HepG2 (cell line): ENCODE measurements at regions not wholly inside any gene's neighbourhood (a gene's known extent, or its start where the extent isn't known, plus 50 kb on each side); places are given as distances from the start of the nearest gene placed in this dataset.

Experiments
- ATF4 ChIP-seq, 2 experiments: fragments of 450-650 bp in 1 of 2; sonication (generic) in 1 of 2; formaldehyde crosslinking; IDR thresholded peaks; 2 replicates each; pipeline versions ENCODE4 v1.5.0 to v1.8.0; 2020 to 2022; ENCODE audit warnings: mild to moderate bottlenecking in 1 of 2, missing genetic modification reagents in 1 of 2
- ATF7 ChIP-seq, 2 experiments: fragments of 450-650 bp in 1 of 2; sonication (generic) in 1 of 2; formaldehyde crosslinking in 1 of 2; IDR thresholded peaks; 2 replicates each; pipeline versions ENCODE4 v1.4.0 to v1.6.1; 2016 to 2020; ENCODE audit warnings: antibody characterized with exemption in 1 of 2, mild to moderate bottlenecking in 1 of 2, missing genetic modification reagents in 1 of 2
- CEBPB ChIP-seq: IDR thresholded peaks from 2 replicates; pipeline ENCODE4 v1.6.1; 2011; ENCODE audit warnings: low read depth, low read length, improper control_type of control experiment, borderline replicate concordance
- CEBPG ChIP-seq: IDR thresholded peaks from 2 replicates; pipeline ENCODE4 v1.6.1; 2016
- CREM ChIP-seq, 2 experiments: sonication (generic) in 1 of 2; formaldehyde crosslinking in 1 of 2; IDR thresholded peaks; 2 replicates each; pipeline versions ENCODE4 v1.4.0 to v1.6.1; 2016 to 2020; ENCODE audit warnings: antibody characterized with exemption in 1 of 2, mild to moderate bottlenecking in 1 of 2, missing genetic modification reagents in 1 of 2
- E2F5 ChIP-seq: sonication (generic); formaldehyde crosslinking; conservative IDR thresholded peaks from 2 replicates; pipeline ENCODE4 v1.4.0; 2020; ENCODE audit warnings: missing genetic modification reagents
- EEA1 ChIP-seq: sonication (generic); formaldehyde crosslinking; IDR thresholded peaks from 2 replicates; pipeline ENCODE4 v1.5.1; 2020; ENCODE audit warnings: mild to moderate bottlenecking, missing genetic modification reagents, borderline replicate concordance
- ESRRA ChIP-seq: sonication (generic); formaldehyde crosslinking; IDR thresholded peaks from 2 replicates; pipeline ENCODE4 v1.5.1; 2020; ENCODE audit warnings: mild to moderate bottlenecking, low read depth, missing genetic modification reagents
- REPIN1 ChIP-seq: sonication (generic); formaldehyde crosslinking; IDR thresholded peaks from 2 replicates; pipeline ENCODE4 v1.8.0; 2022; ENCODE audit warnings: missing genetic modification reagents, low read depth, mild to moderate bottlenecking, borderline replicate concordance
- REST ChIP-seq, 2 experiments: IDR thresholded peaks; 2 replicates each; pipeline ENCODE4 v1.6.1; 2011 to 2012; ENCODE audit warnings: low read length in 2 of 2, borderline replicate concordance in 1 of 2, low read depth in 1 of 2, mild to moderate bottlenecking in 1 of 2, moderate library complexity in 1 of 2
- RORA ChIP-seq: sonication (generic); formaldehyde crosslinking; IDR thresholded peaks from 2 replicates; pipeline ENCODE4 v1.5.0; 2020; ENCODE audit warnings: mild to moderate bottlenecking, missing genetic modification reagents, moderate library complexity
- SRF ChIP-seq: IDR thresholded peaks from 2 replicates; pipeline ENCODE4 v1.6.1; 2011; ENCODE audit warnings: mild to moderate bottlenecking, low read depth, low read length, moderate library complexity
- SUZ12 ChIP-seq: fragments of 150-350 bp; IDR thresholded peaks from 2 replicates; pipeline ENCODE4 v1.6.1; 2014; ENCODE audit warnings: low read depth, low read length
- ZBED4 ChIP-seq: sonication (generic); formaldehyde crosslinking; IDR thresholded peaks from 2 replicates; pipeline ENCODE4 v1.4.0; 2020; ENCODE audit warnings: missing genetic modification reagents, borderline replicate concordance
- ZNF33A ChIP-seq: sonication (generic); formaldehyde crosslinking; IDR thresholded peaks from 2 replicates; pipeline ENCODE4 v1.5.1; 2020; ENCODE audit warnings: missing genetic modification reagents, mild to moderate bottlenecking, moderate library complexity, borderline replicate concordance
- ZNF549 ChIP-seq: sonication (generic); formaldehyde crosslinking; IDR thresholded peaks from 2 replicates; pipeline ENCODE4 v1.5.0; 2020; ENCODE audit warnings: missing genetic modification reagents
- ZNF605 ChIP-seq: sonication (generic); formaldehyde crosslinking; IDR thresholded peaks from 2 replicates; pipeline ENCODE4 v1.8.0; 2022; ENCODE audit warnings: mild to moderate bottlenecking, missing genetic modification reagents
- ZNF644 ChIP-seq: IDR thresholded peaks from 2 replicates; pipeline ENCODE4 v1.6.1; 2016; ENCODE audit warnings: low read depth
- ZNF773 ChIP-seq: sonication (generic); formaldehyde crosslinking; IDR thresholded peaks from 2 replicates; pipeline ENCODE4 v1.4.0; 2020; ENCODE audit warnings: missing genetic modification reagents, borderline replicate concordance
- ZSCAN29 ChIP-seq: sonication (generic); formaldehyde crosslinking; conservative IDR thresholded peaks from 2 replicates; pipeline ENCODE4 v1.4.0; 2020; ENCODE audit warnings: mild to moderate bottlenecking, missing genetic modification reagents

DNA sequence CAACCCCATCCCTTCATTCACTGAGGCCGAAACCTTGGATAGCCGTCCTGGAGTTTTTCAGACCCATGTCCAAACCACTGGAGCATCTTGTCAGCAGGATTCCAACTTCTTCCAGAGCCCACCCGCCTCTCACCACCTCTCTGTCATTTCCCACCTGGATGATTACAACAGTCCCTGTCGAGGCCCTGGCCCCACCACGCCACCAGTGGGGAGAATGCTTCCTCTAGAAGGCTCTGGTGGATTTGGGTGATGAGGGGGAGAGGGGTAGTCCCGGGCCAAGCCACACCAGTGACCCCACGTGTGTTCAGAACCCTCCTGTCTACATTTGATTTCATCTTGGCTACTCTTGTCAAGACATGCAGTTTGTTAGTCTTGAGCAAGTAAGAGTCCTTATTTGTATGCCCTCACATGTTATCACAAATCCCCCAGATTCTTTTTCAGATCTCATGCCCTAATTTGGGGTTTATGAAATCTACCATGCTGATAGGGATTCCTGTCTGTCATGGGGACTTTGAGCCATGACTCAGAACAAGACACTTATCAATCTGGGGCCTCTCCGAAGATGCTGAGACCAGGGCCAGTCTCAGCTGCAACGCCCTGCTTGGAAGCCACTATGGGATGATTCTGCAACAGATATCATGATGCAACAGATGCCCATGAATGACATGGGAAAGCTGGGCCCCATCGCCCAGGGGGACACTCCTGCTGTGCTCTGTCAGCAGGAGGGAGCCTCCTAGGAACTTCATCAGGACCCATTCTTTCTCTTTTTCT is 186.1 kb downstream of the ZFP36L2 start (continued):
- TF ChIP-seq ZBED4 (CRISPR knock-in tag), result no peak
- no peak for TF ChIP-seq ZNF33A (CRISPR knock-in tag)
- TF ChIP-seq CREM (IDR thresholded peaks at IDR 0.05), result no peak
- TF ChIP-seq CREM (CRISPR knock-in tag; IDR thresholded peaks at IDR 0.05), result no peak
- no peak for TF ChIP-seq ZNF773 (CRISPR knock-in tag)
- TF ChIP-seq ATF7 (IDR thresholded peaks at IDR 0.05), result 0 out of 2 replicates have a peak, but pooled peaks have one; percentile 3
- TF ChIP-seq ATF7 (CRISPR knock-in tag; IDR thresholded peaks at IDR 0.05), result no peak
- no peak for TF ChIP-seq ESRRA (CRISPR knock-in tag)
- no peak for TF ChIP-seq REST (IDR thresholded peaks at IDR 0.05; ENCODE audit: borderline replicate concordance in 1 of 2, low read depth in 1 of 2, low read length in 2 of 2)
- TF ChIP-seq ZNF644, result peak; percentile 28; the same call in 1 of the 2 replicates
- TF ChIP-seq EEA1 (CRISPR knock-in tag), result no peak
- TF ChIP-seq CEBPB, result peak; percentile 84
- peak; percentile 78 for TF ChIP-seq CEBPG (CRISPR knock-in tag)
- no peak for TF ChIP-seq REPIN1 (CRISPR knock-in tag)
- peak; percentile 83 for TF ChIP-seq SRF
- TF ChIP-seq E2F5, result no peak
- TF ChIP-seq RORA (CRISPR knock-in tag), result no peak
- no peak for TF ChIP-seq ZSCAN29
- TF ChIP-seq ZNF549 (CRISPR knock-in tag), result no peak
- no peak for TF ChIP-seq ZNF605 (CRISPR knock-in tag)
- peak in 1 of 2 experiments; percentile 88; a peak in 2 of 4 replicates for TF ChIP-seq ATF4 (CRISPR knock-in tag; IDR thresholded peaks at IDR 0.05)
- TF ChIP-seq SUZ12, result no peak
